ENCODE measurements at regions not wholly inside any gene's neighbourhood (a gene's known extent, or its start where the extent isn't known, plus 50 kb on each side); places are given as distances from the start of the nearest gene placed in this dataset.

DNA sequence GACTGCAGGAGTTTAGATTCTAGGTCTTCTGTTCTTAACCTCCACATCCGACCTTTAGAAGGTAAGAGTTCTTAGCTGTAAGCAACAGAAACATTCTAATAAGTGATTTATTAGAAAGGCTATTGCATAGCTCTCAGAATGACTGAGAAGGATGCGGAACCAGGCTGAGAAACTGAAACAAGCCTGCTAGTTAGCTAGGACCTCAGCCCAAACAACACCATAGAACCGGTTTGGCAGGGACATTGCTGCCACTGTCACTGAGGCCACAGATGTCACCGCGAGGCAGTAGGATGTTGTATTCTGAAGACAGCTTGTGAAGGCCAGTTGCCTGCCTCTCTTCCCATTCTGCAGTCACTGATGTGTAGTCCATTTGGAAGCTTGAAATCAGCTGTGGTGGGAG lies 160.0 kb upstream of the ARX start:
- H3K79me2 ChIP-seq (ENCODE audit: insufficient read depth, low read length) = no peaks in the 10 kb centered on the region
- no peak overlapping the region for H2AFZ ChIP-seq (ENCODE audit: low read length)
- H3K27me3 ChIP-seq (ENCODE audit: control insufficient read depth in 1 of 2, insufficient read depth in 2 of 2, low read length in 2 of 2) = no peaks in the 10 kb centered on the region
- 42% methylated on average over 2 of the region's 5 CpGs for WGBS (ENCODE audit: low lambda C conversion rate)
- no peaks in the 10 kb centered on the region for H3K9me3 ChIP-seq (ENCODE audit: low read length)
- no peak overlapping the region for H3K4me2 ChIP-seq (ENCODE audit: low read depth, low read length)
- in situ Hi-C loops (cut with HindIII; ENCODE audit: extremely low pct_ligation_motif_present, low pct_unique_long_range_greater_than_20kb) = no loop called here
- no peak overlapping the region for H3K27ac ChIP-seq (ENCODE audit: extremely low read length, insufficient read depth, low read length)
- ATAC-seq = no peak
- POLR2A ChIA-PET = no interaction called here
- H3K36me3 ChIP-seq (replicated peaks in 1 of 2; ENCODE audit: control insufficient read depth in 1 of 2, insufficient read depth in 2 of 2, low read length in 2 of 2) = no peaks in the 10 kb centered on the region
- no peaks in the 10 kb centered on the region for H4K20me1 ChIP-seq (ENCODE audit: insufficient read depth, low read length)
- no peaks in the 10 kb centered on the region for H3K4me1 ChIP-seq (ENCODE audit: insufficient read depth, low read length)
- CTCF ChIA-PET (ENCODE audit: low intra/inter-chr PET ratio, low total read pairs) = no interaction called here
- intact Hi-C loops (cut with micrococcal nuclease; ENCODE audit: unreplicated experiment) = no loop called here
- no peak for DNase-seq (ENCODE audit: low spot score)
- FAIRE-seq = no peak
- no TSS peak for BruUV-seq (replicated peaks)
- H3K4me3 ChIP-seq (replicated peaks in 1 of 3; ENCODE audit: insufficient read depth in 1 of 3, low read depth in 2 of 3, low read length in 3 of 3) = no peak overlapping the region
- no peak overlapping the region for H3K9ac ChIP-seq (ENCODE audit: insufficient read depth, low read depth, low read length)
- TF ChIP-seq ZFY (CRISPR knock-in tag; IDR thresholded peaks at IDR 0.05) (no peak), ZSCAN20 (CRISPR knock-in tag; IDR thresholded peaks at IDR 0.05; ENCODE audit: borderline replicate concordance) (no peak), ZBTB42 (CRISPR knock-in tag; IDR thresholded peaks at IDR 0.05) (no peak), KLF15 (CRISPR knock-in tag; IDR thresholded peaks at IDR 0.05; ENCODE audit: borderline replicate concordance) (no peak), ZFP41 (CRISPR knock-in tag; IDR thresholded peaks at IDR 0.05; ENCODE audit: borderline replicate concordance) (no peak), ZFAT (CRISPR knock-in tag; conservative IDR thresholded peaks at IDR 0.05) (no peak), RERE (CRISPR knock-in tag; IDR thresholded peaks at IDR 0.05; ENCODE audit: low read depth) (no peak), ZNF496 (CRISPR knock-in tag; IDR thresholded peaks at IDR 0.05; ENCODE audit: insufficient replicate concordance) (no peak), ZNF180 (CRISPR knock-in tag; IDR thresholded peaks at IDR 0.05; ENCODE audit: borderline replicate concordance, low read depth) (no peak), ISX (CRISPR knock-in tag; conservative IDR thresholded peaks at IDR 0.05) (no peak), CEBPZ (IDR thresholded peaks at IDR 0.05; ENCODE audit: low read length) (no peak), ZNF546 (CRISPR knock-in tag; conservative IDR thresholded peaks at IDR 0.05) (no peak)
- TF ChIP-seq, protein P1, sequence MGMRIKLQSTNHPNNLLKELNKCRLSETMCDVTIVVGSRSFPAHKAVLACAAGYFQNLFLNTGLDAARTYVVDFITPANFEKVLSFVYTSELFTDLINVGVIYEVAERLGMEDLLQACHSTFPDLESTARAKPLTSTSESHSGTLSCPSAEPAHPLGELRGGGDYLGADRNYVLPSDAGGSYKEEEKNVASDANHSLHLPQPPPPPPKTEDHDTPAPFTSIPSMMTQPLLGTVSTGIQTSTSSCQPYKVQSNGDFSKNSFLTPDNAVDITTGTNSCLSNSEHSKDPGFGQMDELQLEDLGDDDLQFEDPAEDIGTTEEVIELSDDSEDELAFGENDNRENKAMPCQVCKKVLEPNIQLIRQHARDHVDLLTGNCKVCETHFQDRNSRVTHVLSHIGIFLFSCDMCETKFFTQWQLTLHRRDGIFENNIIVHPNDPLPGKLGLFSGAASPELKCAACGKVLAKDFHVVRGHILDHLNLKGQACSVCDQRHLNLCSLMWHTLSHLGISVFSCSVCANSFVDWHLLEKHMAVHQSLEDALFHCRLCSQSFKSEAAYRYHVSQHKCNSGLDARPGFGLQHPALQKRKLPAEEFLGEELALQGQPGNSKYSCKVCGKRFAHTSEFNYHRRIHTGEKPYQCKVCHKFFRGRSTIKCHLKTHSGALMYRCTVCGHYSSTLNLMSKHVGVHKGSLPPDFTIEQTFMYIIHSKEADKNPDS (CRISPR knock-in tag; IDR thresholded peaks at IDR 0.05) = no peak
- TF ChIP-seq, protein P2, sequence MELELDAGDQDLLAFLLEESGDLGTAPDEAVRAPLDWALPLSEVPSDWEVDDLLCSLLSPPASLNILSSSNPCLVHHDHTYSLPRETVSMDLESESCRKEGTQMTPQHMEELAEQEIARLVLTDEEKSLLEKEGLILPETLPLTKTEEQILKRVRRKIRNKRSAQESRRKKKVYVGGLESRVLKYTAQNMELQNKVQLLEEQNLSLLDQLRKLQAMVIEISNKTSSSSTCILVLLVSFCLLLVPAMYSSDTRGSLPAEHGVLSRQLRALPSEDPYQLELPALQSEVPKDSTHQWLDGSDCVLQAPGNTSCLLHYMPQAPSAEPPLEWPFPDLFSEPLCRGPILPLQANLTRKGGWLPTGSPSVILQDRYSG (CRISPR knock-in tag; IDR thresholded peaks at IDR 0.05) = no peak

Data from HepG2 (cell line).